Stimulated activated naive CD8-positive, alpha-beta T cell treated with anti-CD3 and anti-CD28 coated beads, Interleukin-15, amount 100 ng/mL, for 72 hours (primary cell): ENCODE measurements at regions not wholly inside any gene's neighbourhood (a gene's known extent, or its start where the extent isn't known, plus 50 kb on each side); places are given as distances from the start of the nearest gene placed in this dataset.

ENCODE experiments used
- ATAC-seq: fragments of 150-1000 bp; cut with Tn5 transposase; 2 replicates; pipeline ENCODE4 v1.10.0; 2021; ENCODE audit warnings: mild to moderate bottlenecking, moderate library complexity
- DNase-seq, 2 donors: peaks; one replicate each; pipeline ENCODE4 v3.0.0; 2021 to 2022
- H3K27ac Mint-ChIP-seq, 2 donors: one replicate each; pipeline ENCODE4 v1.8.0; 2022; ENCODE audit warnings: mild to moderate bottlenecking in 2 of 2, mixed read lengths in 2 of 2, moderate library complexity in 2 of 2
- H3K27me3 Mint-ChIP-seq: one replicate; pipeline ENCODE4 v1.8.0; 2022; ENCODE audit warnings: mixed read lengths
- H3K4me1 Mint-ChIP-seq: one replicate; pipeline ENCODE4 v1.8.0; 2022; ENCODE audit warnings: mild to moderate bottlenecking, mixed read lengths
- H3K4me3 Mint-ChIP-seq, 2 donors: one replicate each; pipeline ENCODE4 v1.8.0; 2022; ENCODE audit warnings: mild to moderate bottlenecking in 2 of 2, mixed read lengths in 2 of 2, moderate library complexity in 1 of 2
- H3K9me3 Mint-ChIP-seq, 2 donors: one replicate each; pipeline ENCODE4 v1.8.0; 2022; ENCODE audit warnings: mixed read lengths in 2 of 2

DNA sequence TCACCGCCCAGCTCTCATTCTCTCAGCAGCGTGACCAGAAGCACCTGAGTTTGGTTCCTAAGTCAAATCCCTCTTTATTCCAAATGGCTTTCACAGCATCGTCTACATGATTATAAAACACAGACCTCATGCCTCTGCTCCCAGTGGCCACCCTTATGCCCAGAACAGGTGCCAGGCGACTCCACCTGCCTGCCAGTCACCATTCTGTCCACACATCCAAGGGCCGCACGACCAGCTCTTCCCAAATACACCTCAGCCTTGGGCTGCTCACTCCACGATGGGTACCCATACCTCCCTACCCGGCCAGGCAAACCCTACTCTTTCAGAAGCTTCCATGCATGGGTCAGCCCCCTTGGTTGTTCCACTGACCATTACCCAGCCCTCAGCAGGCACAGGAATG, 851.6 kb upstream of the SALL3 start:
- DNase-seq, result no peak
- no peak for ATAC-seq

DNA sequence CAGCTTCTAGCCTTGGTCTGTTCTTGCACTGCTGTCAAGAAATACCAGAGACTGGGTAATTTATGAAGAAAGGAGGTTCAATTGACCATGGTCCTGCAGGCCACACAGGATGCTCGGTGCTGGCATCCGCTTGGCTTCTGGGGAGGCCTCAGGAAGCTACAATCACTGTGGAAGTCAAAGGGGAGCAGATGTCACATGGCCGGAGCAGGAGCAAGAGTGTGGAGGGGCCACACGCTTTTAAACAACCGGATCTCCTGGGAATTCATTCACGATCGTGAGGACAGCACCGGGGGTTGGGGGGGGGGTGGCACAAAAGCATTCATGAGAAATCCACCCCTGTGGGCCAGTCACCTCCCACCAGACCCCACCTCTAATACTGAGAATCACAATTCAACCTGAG, 850.4 kb upstream of the SALL3 start:
- DNase-seq (no peak), ATAC-seq (no peak)
- Mint-ChIP-seq H3K4me1 (no peaks in the 10 kb centered on the region), H3K27me3 (peaks cover 13% of the 10 kb centered on the region), H3K9me3 (peaks cover 22 to 25% of the 10 kb centered on the region in 2 donors), H3K4me3 (no peak overlapping the region), H3K27ac (no peak overlapping the region)

More for the DNA sequence above, 851.6 kb upstream of the SALL3 start:
- no peak overlapping the region for H3K27ac Mint-ChIP-seq
- H3K4me1 Mint-ChIP-seq, result no peaks in the 10 kb centered on the region
- no peak overlapping the region for H3K4me3 Mint-ChIP-seq
- H3K9me3 Mint-ChIP-seq, result peaks cover 22 to 25% of the 10 kb centered on the region in 2 donors
- peaks cover 20% of the 10 kb centered on the region for H3K27me3 Mint-ChIP-seq

DNA sequence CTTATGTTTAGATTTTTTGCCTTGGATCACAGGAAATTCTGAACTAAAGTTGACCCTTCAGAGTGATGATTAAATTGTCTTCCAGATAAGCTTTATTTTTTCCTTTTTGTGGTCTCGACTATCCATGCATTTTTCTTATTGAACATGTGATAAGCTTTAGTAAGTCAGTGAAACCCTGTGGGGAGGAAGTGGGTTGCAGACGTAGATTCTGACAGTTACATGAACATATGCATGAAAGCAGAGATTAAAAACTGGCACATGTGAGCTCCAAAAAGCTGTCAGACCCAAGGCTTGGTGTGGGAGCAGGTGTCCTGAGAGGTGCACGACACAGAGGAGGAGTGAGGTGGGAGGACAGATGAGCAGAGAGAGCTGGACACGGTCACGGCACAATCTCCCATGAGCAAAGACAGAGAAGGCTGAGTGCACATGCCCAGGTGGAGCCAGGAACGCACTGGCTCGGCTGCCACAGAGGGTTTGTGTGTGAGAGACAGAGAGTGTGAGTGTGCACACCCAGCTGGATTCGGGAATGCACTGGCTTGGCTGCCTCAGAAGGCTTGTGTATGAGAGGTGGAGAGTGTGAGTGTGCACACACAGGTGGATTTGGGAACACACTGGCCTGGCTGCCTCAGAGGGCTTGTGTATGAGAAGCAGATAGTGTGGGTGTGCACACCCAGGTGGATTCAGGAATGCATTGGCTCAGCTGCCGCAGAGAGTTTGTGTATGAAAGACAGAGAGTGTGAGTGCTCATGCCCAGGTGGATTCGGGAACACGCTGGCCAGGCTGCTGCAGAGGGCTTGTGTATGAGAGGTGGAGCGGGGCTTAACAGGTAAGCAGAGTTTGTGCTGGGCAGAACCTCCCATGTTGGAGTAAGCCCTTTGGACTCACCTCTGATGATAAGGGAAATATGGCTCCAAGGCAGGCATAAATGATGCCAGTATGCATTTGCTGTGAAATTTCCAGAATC, 849.1 kb upstream of the SALL3 start:
- H3K4me3 Mint-ChIP-seq, result no peak overlapping the region
- DNase-seq, result no peak
- H3K4me1 Mint-ChIP-seq, result no peaks in the 10 kb centered on the region
- peaks cover 17 to 21% of the 10 kb centered on the region in 2 donors for H3K9me3 Mint-ChIP-seq
- no peak overlapping the region for H3K27ac Mint-ChIP-seq
- H3K27me3 Mint-ChIP-seq, result peaks cover 13% of the 10 kb centered on the region
- ATAC-seq, result no peak

- DNase-seq, result no peak
- Mint-ChIP-seq H3K9me3 (no peaks in the 10 kb centered on the region), H3K27ac (no peak overlapping the region), H3K4me1 (no peaks in the 10 kb centered on the region), H3K4me3 (no peak overlapping the region), H3K27me3 (peaks cover 29% of the 10 kb centered on the region)
- no peak for ATAC-seq
These were observed 845.9 kb upstream of the SALL3 start for GRCh38 chr18:78133729-78134128.

- no peak overlapping the region for H3K27ac Mint-ChIP-seq
- ATAC-seq (no peak), DNase-seq (no peak)
- no peaks in the 10 kb centered on the region for H3K9me3 Mint-ChIP-seq
- H3K4me3 Mint-ChIP-seq, result no peak overlapping the region
- H3K27me3 Mint-ChIP-seq, result peaks cover 35% of the 10 kb centered on the region
- no peaks in the 10 kb centered on the region for H3K4me1 Mint-ChIP-seq
These were observed 842.6 kb upstream of the SALL3 start for GRCh38 chr18:78136986-78137385.

- no peak overlapping the region for H3K4me3 Mint-ChIP-seq
- peaks cover 35% of the 10 kb centered on the region for H3K27me3 Mint-ChIP-seq
These were observed 840.6 kb upstream of the SALL3 start for GRCh38 chr18:78138983-78139496.

GRCh38 chr18:78140294-78140693, 839.3 kb upstream of the SALL3 start:
- Mint-ChIP-seq H3K27me3 (peaks cover 35% of the 10 kb centered on the region), H3K9me3 (no peaks in the 10 kb centered on the region), H3K4me1 (no peaks in the 10 kb centered on the region), H3K4me3 (no peak overlapping the region), H3K27ac (no peak overlapping the region)
- no peak for DNase-seq
- ATAC-seq, result no peak

More at GRCh38 chr18:78138983-78139496, 840.6 kb upstream of the SALL3 start:
- Mint-ChIP-seq H3K4me1 (no peaks in the 10 kb centered on the region), H3K27ac (no peak overlapping the region), H3K9me3 (no peaks in the 10 kb centered on the region)
- DNase-seq, result no peak
- no peak for ATAC-seq

DNA sequence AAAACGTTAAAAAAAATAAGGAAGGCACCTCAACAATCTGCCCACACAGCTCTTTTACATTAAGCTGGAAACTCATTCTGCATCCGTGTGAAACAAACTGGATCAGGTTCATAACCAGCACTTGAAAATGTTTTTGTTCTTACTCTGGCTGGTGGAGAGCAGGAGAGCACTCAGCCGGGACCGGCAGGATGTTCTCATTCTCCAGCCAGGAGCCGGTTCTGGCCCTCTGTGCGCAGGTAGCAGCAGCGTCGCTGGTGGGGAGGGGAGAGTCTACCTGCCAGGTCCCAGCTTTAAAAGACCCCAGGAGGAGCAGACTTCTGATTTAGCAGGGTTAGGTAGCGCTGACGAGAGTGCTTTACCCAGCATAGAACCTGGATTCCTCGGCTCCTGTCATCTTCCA, 834.9 kb upstream of the SALL3 start:
- H3K9me3 Mint-ChIP-seq, result no peaks in the 10 kb centered on the region
- H3K27ac Mint-ChIP-seq, result no peak overlapping the region
- DNase-seq (no peak), ATAC-seq (no peak)
- peaks cover 9% of the 10 kb centered on the region for H3K27me3 Mint-ChIP-seq
- no peaks in the 10 kb centered on the region for H3K4me1 Mint-ChIP-seq
- no peak overlapping the region for H3K4me3 Mint-ChIP-seq

DNA sequence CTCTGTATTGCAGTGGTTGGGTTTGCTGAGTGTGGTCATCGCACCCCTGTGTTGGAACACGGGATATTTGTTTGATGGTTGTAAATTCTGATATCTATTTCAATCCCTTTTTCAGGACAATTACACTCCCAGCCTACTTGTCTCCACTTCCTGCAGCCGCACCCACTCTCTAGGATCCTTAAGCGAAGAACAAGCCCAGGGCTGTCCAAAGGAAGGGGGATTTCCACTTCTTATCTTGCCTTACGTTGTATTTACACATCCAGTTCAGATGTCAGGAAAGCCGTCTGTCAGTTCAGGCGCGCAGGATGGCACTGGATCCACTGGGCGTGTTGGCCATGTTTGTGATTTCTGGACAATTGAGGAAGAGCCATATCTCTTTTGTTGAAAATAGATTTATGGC, 834.5 kb upstream of the SALL3 start:
- Mint-ChIP-seq H3K4me3 (no peak overlapping the region), H3K9me3 (no peaks in the 10 kb centered on the region), H3K27me3 (peaks cover 5% of the 10 kb centered on the region), H3K27ac (no peak overlapping the region), H3K4me1 (no peaks in the 10 kb centered on the region)
- DNase-seq (no peak), ATAC-seq (no peak)

GRCh38 chr18:78146136-78147085, 833.2 kb upstream of the SALL3 start:
- Mint-ChIP-seq H3K4me3 (no peak overlapping the region), H3K27me3 (no peaks in the 10 kb centered on the region), H3K27ac (no peak overlapping the region), H3K4me1 (no peaks in the 10 kb centered on the region), H3K9me3 (no peaks in the 10 kb centered on the region)
- DNase-seq (no peak), ATAC-seq (no peak)

DNA sequence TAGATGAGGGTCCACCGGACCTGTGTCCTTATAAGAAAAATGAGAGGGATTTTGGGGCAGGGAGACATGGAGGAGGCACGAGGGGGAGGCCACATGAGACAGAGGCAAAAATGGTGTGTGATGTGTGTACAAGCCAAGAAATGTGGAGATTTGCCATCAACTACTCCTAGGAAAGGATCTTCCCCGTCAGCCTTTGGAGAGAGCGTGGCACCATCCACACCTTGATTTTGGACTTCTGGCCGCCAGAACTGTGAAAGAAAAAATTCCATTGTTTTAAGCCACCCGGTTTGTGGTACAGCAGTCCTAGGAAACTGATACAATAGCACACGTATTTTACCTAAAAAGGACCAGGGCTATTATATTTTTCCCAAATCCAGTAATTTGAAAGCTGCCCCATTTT, 829.0 kb upstream of the SALL3 start:
- H3K27me3 Mint-ChIP-seq, result no peaks in the 10 kb centered on the region
- H3K9me3 Mint-ChIP-seq, result no peaks in the 10 kb centered on the region
- DNase-seq, result no peak
- no peak for ATAC-seq
- H3K27ac Mint-ChIP-seq, result no peak overlapping the region
- no peaks in the 10 kb centered on the region for H3K4me1 Mint-ChIP-seq
- H3K4me3 Mint-ChIP-seq, result no peak overlapping the region

DNA sequence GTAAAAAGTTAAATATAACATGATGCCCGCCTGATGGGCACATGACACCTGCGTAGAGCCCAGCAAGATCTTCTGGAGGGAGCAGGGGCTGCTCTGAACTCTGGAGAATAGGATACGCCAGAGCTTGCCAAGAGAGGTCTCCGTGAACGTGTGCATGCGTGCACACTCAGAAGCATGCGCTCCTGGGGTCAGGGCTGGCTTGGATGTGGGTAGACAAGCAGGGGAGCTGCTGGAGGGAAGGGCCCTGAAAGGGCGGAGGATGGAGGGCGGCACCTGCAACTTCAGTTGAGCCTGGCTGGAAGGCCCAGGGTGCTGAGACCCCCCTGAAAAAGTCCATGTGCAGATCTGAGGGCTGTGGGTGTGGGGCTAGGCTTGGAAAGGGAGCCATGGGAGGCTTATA, 828.4 kb upstream of the SALL3 start:
- Mint-ChIP-seq H3K27me3 (no peaks in the 10 kb centered on the region), H3K4me3 (no peak overlapping the region)
- no peak for ATAC-seq

GRCh38 chr18:78151948-78152725, 827.5 kb upstream of the SALL3 start:
- ATAC-seq, result peak; percentile 30

More for the DNA sequence above, 828.4 kb upstream of the SALL3 start:
- no peak for DNase-seq
- Mint-ChIP-seq H3K27ac (no peak overlapping the region), H3K4me1 (no peaks in the 10 kb centered on the region), H3K9me3 (no peaks in the 10 kb centered on the region)

GRCh38 chr18:78153362-78153761, 826.3 kb upstream of the SALL3 start:
- H3K27me3 Mint-ChIP-seq, result no peaks in the 10 kb centered on the region
- no peak overlapping the region for H3K27ac Mint-ChIP-seq
- no peaks in the 10 kb centered on the region for H3K9me3 Mint-ChIP-seq
- DNase-seq, result no peak
- ATAC-seq, result no peak
- no peaks in the 10 kb centered on the region for H3K4me1 Mint-ChIP-seq
- no peak overlapping the region for H3K4me3 Mint-ChIP-seq

More at GRCh38 chr18:78151948-78152725, 827.5 kb upstream of the SALL3 start:
- Mint-ChIP-seq H3K27ac (no peak overlapping the region), H3K9me3 (no peaks in the 10 kb centered on the region), H3K4me1 (no peaks in the 10 kb centered on the region), H3K27me3 (no peaks in the 10 kb centered on the region), H3K4me3 (no peak overlapping the region)
- DNase-seq, result no peak

GRCh38 chr18:78154444-78154843, 825.2 kb upstream of the SALL3 start:
- peaks cover 4 to 6% of the 10 kb centered on the region in 2 donors for H3K9me3 Mint-ChIP-seq
- peak; percentile 41 for ATAC-seq

More at GRCh38 chr18:78154444-78154843, 825.2 kb upstream of the SALL3 start:
- H3K4me3 Mint-ChIP-seq, result no peak overlapping the region
- no peaks in the 10 kb centered on the region for H3K4me1 Mint-ChIP-seq
- no peaks in the 10 kb centered on the region for H3K27me3 Mint-ChIP-seq
- no peak for DNase-seq
- H3K27ac Mint-ChIP-seq, result no peak overlapping the region
